ENCODE measurements at regions not wholly inside any gene's neighbourhood (a gene's known extent, or its start where the extent isn't known, plus 50 kb on each side); places are given as distances from the start of the nearest gene placed in this dataset.
A peak's percentile ranks its signal among the peaks of the same experiment; 100 is the strongest.

- TF ChIP-seq REST (IDR thresholded peaks at IDR 0.05): no peak
- no peak for TF ChIP-seq RNF2 (IDR thresholded peaks at IDR 0.05; ENCODE audit: borderline replicate concordance, low read depth)
- Histone ChIP-seq H3K4me2 (no peak overlapping the region), H3K27ac (no peak overlapping the region), H3K9me3 (peaks cover 5% of the 10 kb centered on the region; the same call in 2 of the 3 replicates), H3K4me3 (no peak overlapping the region), H3K4me1 (no peaks in the 10 kb centered on the region)
- FAIRE-seq (no peak), DNase-seq (ENCODE audit: low read depth in 1 of 2, low spot score in 1 of 2) (no peak), ATAC-seq (0 out of 6 replicates have a peak, but pooled peaks of 1 of the 2 experiments have one; percentile 32)
- ChIA-PET POLR2A (no interaction called here), CTCF (no interaction called here)
- 77% methylated on average over 16 of the region's 16 CpGs for WGBS (ENCODE audit: missing lambda C conversion rate)
Observed at GRCh38 chr5:176183321-176184074, 54.7 kb upstream of the SIMC1 start.

DNA sequence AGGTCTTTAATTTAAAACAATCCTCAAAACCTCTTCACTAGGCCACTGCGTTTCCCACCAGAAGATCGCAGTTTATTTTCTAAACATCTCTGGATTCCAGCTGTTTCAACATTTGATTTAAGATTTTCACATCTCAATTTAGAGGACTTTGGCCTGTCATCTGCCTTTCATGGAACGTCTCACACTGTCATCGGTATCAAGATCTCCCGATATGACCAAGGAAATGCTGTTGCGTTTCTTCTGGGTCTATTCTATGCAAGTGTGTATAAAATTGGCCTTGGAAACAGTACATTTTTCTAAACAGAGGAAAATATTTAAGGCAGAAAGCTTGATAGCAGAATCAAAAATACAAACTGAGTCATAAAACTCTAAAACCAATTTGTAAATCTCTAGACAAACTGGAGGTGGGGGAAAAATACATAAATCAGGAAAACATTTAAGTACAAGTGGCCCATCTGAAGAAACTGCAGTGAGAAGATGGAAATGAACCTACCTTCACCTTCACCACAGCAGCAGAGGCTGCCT, 53.6 kb upstream of the SIMC1 start:
- Histone ChIP-seq H3K27ac (no peak overlapping the region), H3K4me1 (no peaks in the 10 kb centered on the region), H3K4me2 (no peak overlapping the region), H3K4me3 (no peak overlapping the region), H3K9me3 (no peaks in the 10 kb centered on the region)
- FAIRE-seq (no peak), DNase-seq (ENCODE audit: low read depth in 1 of 2, low spot score in 1 of 2) (no peak), ATAC-seq (no peak)
- no peak for TF ChIP-seq HDAC2 (IDR thresholded peaks at IDR 0.05)
- no peak for TF ChIP-seq BHLHE40 (IDR thresholded peaks at IDR 0.05; ENCODE audit: low read depth, low read length)
- TF ChIP-seq HOXA7 (CRISPR knock-in tag; IDR thresholded peaks at IDR 0.05): no peak
- no peak for TF ChIP-seq FOSB (CRISPR knock-in tag; IDR thresholded peaks at IDR 0.05)
- no peak for TF ChIP-seq PBX3 (IDR thresholded peaks at IDR 0.05)
- TF ChIP-seq CHD2 (IDR thresholded peaks at IDR 0.05; ENCODE audit: low read length, partially characterized antibody): no peak
- TF ChIP-seq HEYL (CRISPR knock-in tag; IDR thresholded peaks at IDR 0.05): no peak
- TF ChIP-seq PHF8 (IDR thresholded peaks at IDR 0.05; ENCODE audit: borderline replicate concordance, low read depth): no peak
- no peak for TF ChIP-seq HES2 (IDR thresholded peaks at IDR 0.05)
- TF ChIP-seq CEBPB (IDR thresholded peaks at IDR 0.05): no peak
- no peak for TF ChIP-seq RNF2 (IDR thresholded peaks at IDR 0.05; ENCODE audit: borderline replicate concordance, low read depth)
- CTCF ChIA-PET: interaction anchor here (0.6 kb wide), 1 partner anchor 1907 kb away, joined by 3 read pairs; no protein-coding TSS in a partner anchor
- 86% methylated on average over 6 of the region's 6 CpGs for WGBS (ENCODE audit: missing lambda C conversion rate)
- POLR2A ChIA-PET: no interaction called here

DNA sequence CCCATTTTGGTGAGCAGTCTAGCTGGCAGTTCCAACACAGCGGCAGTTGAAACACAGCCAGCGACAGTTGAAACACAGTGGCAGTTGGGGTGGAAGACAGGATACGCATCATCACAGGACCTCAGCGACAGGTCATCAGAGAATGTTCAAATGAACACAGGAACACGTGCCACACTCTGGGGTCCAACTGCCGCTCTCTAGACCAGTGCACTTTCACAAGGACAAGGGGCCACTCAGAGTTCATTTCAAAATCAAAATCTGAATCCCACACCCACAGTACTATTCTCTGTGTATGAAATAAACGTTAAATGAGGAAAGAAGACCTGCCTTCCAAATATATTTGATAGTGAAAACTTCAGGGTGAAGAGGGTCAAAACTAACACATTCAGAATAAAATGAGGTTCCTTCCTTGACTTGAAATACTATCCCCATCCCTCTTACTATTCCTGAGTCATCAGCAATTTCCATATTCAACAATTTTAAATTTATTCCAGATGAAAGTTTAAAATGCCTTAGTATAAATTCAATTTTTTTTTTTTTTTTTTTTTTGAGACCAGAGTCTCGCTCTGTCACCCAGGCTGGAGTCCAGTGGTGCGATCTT, 53.0 kb upstream of the SIMC1 start:
- DNase-seq (ENCODE audit: low read depth in 1 of 2, low spot score in 1 of 2): no peak
- WGBS (ENCODE audit: missing lambda C conversion rate): 72% methylated on average over 9 of the region's 9 CpGs
- ATAC-seq: no peak
- H3K4me3 ChIP-seq: no peak overlapping the region
- FAIRE-seq: no peak
- no peaks in the 10 kb centered on the region for H3K9me3 ChIP-seq
- H3K4me1 ChIP-seq: no peaks in the 10 kb centered on the region
- H3K4me2 ChIP-seq: no peak overlapping the region
- POLR2A ChIA-PET: no interaction called here
- CTCF ChIA-PET: interaction anchor here (0.6 kb wide), 1 partner anchor 1906 kb away, joined by 3 read pairs; no protein-coding TSS in a partner anchor
- TF ChIP-seq KDM1A (IDR thresholded peaks at IDR 0.05; ENCODE audit: low read depth) (no peak), HOXB5 (CRISPR knock-in tag; IDR thresholded peaks at IDR 0.05) (no peak), HOXA7 (CRISPR knock-in tag; IDR thresholded peaks at IDR 0.05) (no peak), JUN (IDR thresholded peaks at IDR 0.05) (no peak), POLR2A (IDR thresholded peaks at IDR 0.05; ENCODE audit: low read length) (no peak), EHMT2 (IDR thresholded peaks at IDR 0.05; ENCODE audit: low read depth) (no peak)
- TF ChIP-seq, protein P1, sequence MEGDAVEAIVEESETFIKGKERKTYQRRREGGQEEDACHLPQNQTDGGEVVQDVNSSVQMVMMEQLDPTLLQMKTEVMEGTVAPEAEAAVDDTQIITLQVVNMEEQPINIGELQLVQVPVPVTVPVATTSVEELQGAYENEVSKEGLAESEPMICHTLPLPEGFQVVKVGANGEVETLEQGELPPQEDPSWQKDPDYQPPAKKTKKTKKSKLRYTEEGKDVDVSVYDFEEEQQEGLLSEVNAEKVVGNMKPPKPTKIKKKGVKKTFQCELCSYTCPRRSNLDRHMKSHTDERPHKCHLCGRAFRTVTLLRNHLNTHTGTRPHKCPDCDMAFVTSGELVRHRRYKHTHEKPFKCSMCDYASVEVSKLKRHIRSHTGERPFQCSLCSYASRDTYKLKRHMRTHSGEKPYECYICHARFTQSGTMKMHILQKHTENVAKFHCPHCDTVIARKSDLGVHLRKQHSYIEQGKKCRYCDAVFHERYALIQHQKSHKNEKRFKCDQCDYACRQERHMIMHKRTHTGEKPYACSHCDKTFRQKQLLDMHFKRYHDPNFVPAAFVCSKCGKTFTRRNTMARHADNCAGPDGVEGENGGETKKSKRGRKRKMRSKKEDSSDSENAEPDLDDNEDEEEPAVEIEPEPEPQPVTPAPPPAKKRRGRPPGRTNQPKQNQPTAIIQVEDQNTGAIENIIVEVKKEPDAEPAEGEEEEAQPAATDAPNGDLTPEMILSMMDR (IDR thresholded peaks at IDR 0.05): no peak
- TF ChIP-seq, protein P2, sequence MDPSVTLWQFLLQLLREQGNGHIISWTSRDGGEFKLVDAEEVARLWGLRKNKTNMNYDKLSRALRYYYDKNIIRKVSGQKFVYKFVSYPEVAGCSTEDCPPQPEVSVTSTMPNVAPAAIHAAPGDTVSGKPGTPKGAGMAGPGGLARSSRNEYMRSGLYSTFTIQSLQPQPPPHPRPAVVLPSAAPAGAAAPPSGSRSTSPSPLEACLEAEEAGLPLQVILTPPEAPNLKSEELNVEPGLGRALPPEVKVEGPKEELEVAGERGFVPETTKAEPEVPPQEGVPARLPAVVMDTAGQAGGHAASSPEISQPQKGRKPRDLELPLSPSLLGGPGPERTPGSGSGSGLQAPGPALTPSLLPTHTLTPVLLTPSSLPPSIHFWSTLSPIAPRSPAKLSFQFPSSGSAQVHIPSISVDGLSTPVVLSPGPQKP (IDR thresholded peaks at IDR 0.05; ENCODE audit: low read depth, low read length): no peak
- no peak overlapping the region for H3K27ac ChIP-seq
